ENCODE measurements at regions not wholly inside any gene's neighbourhood (a gene's known extent, or its start where the extent isn't known, plus 50 kb on each side); places are given as distances from the start of the nearest gene placed in this dataset.

GRCh38 chr5:4348423-4348822 is 752.8 kb downstream of the IRX1 start:
- TF ChIP-seq, protein P1, sequence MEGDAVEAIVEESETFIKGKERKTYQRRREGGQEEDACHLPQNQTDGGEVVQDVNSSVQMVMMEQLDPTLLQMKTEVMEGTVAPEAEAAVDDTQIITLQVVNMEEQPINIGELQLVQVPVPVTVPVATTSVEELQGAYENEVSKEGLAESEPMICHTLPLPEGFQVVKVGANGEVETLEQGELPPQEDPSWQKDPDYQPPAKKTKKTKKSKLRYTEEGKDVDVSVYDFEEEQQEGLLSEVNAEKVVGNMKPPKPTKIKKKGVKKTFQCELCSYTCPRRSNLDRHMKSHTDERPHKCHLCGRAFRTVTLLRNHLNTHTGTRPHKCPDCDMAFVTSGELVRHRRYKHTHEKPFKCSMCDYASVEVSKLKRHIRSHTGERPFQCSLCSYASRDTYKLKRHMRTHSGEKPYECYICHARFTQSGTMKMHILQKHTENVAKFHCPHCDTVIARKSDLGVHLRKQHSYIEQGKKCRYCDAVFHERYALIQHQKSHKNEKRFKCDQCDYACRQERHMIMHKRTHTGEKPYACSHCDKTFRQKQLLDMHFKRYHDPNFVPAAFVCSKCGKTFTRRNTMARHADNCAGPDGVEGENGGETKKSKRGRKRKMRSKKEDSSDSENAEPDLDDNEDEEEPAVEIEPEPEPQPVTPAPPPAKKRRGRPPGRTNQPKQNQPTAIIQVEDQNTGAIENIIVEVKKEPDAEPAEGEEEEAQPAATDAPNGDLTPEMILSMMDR (IDR thresholded peaks at IDR 0.05), result no peak

GRCh38 chr5:4348919-4349318 is 753.3 kb downstream of the IRX1 start:
- TF ChIP-seq, protein P1 (IDR thresholded peaks at IDR 0.05), result no peak

- TF ChIP-seq, protein P1 (IDR thresholded peaks at IDR 0.05), result no peak
These were observed 760.6 kb downstream of the IRX1 start for GRCh38 chr5:4356201-4356600.

- TF ChIP-seq, protein P1 (IDR thresholded peaks at IDR 0.05), result no peak
These were observed 764.2 kb downstream of the IRX1 start for GRCh38 chr5:4359847-4360246.

GRCh38 chr5:4361753-4362152 is 766.1 kb downstream of the IRX1 start:
- TF ChIP-seq, protein P1 (IDR thresholded peaks at IDR 0.05), result no peak

- TF ChIP-seq, protein P1 (IDR thresholded peaks at IDR 0.05), result no peak
These were observed 766.8 kb downstream of the IRX1 start for GRCh38 chr5:4362411-4362810.

- TF ChIP-seq, protein P1 (IDR thresholded peaks at IDR 0.05), result no peak
These were observed 767.4 kb downstream of the IRX1 start for GRCh38 chr5:4363045-4363444.

- TF ChIP-seq, protein P1 (IDR thresholded peaks at IDR 0.05), result no peak
These were observed 771.0 kb downstream of the IRX1 start for GRCh38 chr5:4366628-4367027.

Measured in LNCAP (cell line).